Activated CD4-positive, alpha-beta T cell treated with anti-CD3 and anti-CD28 coated beads, Interleukin-10, Interleukin-2, amounts not matched to agents 100 ng/mL and 50 ng/mL, durations not matched to agents 16 hours and 8 hours (primary cell): ENCODE measurements at regions not wholly inside any gene's neighbourhood (a gene's known extent, or its start where the extent isn't known, plus 50 kb on each side); places are given as distances from the start of the nearest gene placed in this dataset.

ENCODE experiments used
- DNase-seq: peaks from one replicate; pipeline ENCODE4 v3.0.0-alpha.2; 2020

DNA sequence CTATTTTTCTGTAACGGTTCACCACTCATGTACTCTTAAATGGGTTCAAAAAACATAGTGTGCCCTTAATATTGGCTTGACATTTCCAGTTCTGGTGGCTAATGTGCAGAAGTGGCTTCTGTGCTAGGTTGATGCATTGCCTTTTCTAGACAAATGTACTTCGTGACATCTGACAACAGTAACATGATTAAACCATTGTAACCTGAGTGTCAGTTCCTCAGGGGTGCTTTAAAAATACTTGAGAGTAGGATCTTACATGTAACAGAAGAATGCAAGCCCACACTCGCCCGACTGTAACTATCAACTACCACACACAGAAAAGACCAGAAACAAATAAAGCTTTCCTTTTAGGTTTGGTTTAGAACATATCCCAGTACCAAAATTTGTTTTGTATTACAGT is 393.4 kb upstream of the NFE2L3 start:
- DNase-seq: no peak

DNA sequence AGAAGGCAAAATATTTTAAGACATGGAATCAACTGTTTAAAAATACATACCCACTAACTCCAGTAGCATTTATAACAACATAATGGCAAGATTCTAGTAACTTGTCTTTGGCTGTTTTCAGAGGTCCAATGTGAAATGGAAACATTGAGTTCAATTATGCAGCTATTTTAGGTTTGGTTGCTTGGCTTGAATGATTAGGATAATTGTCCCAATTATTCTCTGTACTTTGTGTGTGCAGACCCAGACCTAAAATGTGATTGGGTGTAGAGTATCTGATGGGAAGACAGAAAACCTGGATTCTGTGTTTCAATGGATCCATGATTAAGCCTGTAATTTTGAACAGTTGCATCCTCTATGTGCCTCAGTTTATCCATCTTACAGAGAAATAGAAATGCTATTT is 392.7 kb upstream of the NFE2L3 start:
- DNase-seq: no peak

- DNase-seq: no peak
Observed at GRCh38 chr7:25759748-25760147, 392.2 kb upstream of the NFE2L3 start.

GRCh38 chr7:25762511-25763462 is 389.2 kb upstream of the NFE2L3 start:
- DNase-seq: no peak

DNA sequence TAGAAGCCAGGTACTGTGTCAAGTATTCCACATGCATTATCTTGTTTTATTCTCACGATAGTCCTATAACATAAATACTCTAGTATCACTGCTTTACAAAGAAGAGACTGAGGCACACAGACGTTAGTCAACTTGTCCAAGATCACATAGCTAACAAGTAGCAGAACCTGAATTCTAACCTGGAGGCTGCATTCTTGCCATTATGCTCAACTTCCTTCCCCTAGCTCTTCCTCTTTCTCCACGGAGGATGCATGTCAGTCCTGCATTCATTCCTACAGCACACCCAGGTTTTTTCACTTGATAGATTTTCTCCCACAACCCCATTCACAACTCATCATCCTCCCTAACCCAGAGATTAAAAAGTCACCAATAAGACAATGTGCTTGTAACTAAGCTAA is 388.5 kb upstream of the NFE2L3 start:
- DNase-seq: no peak

- DNase-seq: no peak
Observed at GRCh38 chr7:25765110-25765655, 386.8 kb upstream of the NFE2L3 start.

GRCh38 chr7:25770235-25770634 is 381.8 kb upstream of the NFE2L3 start:
- no peak for DNase-seq

GRCh38 chr7:25770670-25771069 is 381.3 kb upstream of the NFE2L3 start:
- DNase-seq: no peak

GRCh38 chr7:25771491-25771890 is 380.5 kb upstream of the NFE2L3 start:
- DNase-seq: no peak

DNA sequence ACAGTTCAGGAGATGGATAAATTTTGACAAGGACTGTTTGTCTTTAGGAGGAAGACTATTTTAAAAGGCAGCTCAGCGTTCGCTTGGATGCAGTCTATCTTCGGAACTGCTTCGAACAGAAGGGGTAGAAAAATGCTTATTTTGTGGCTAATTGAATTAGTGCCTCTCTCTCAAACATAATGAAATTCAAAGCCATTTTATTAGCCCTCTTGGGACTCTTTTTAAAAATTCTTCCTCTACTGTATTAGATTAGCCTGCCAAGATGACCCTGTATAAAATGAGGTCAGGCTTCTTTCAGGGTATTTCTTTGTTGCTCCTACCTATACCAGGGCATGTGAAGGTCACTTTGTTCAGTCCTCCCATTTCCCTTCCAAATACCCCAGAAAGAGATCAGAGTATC is 379.2 kb upstream of the NFE2L3 start:
- no peak for DNase-seq

GRCh38 chr7:25774675-25775074 is 377.3 kb upstream of the NFE2L3 start:
- DNase-seq: no peak

GRCh38 chr7:25775570-25775969 is 376.4 kb upstream of the NFE2L3 start:
- DNase-seq: no peak

DNA sequence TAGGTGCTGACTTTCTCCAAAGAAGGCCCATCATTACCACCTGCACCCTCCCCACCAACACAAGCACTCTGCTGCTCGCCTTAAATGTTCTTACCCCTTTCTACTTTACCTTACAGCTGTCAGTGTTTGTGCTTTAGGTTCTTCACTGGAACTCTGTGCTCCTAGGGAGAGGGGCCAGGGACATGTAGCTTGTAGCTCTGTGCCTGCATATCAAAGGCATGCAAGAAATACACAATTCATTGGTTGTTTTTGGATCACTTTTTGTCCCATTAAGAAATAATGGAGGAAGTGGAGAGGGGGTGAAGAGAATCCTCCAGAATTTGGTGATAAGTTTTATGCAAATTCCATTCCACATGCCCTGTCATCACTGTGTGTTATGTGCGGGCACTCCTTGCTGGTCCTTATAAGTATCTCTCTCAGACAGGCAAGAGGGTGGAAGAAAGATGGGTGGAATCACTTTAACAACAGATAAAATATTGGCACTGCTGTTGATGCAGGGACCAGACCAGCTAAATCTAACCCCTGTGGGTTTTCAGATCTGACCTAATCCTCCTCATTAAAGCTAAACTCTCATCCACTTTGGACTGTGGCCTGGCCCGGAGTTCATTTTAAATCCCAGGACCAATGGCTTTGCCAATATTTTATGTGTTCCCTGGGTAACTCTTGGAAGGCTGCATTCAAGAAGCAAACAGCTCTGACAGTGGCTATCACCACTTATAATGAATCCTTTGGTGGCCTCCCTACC is 375.8 kb upstream of the NFE2L3 start:
- no peak for DNase-seq

DNA sequence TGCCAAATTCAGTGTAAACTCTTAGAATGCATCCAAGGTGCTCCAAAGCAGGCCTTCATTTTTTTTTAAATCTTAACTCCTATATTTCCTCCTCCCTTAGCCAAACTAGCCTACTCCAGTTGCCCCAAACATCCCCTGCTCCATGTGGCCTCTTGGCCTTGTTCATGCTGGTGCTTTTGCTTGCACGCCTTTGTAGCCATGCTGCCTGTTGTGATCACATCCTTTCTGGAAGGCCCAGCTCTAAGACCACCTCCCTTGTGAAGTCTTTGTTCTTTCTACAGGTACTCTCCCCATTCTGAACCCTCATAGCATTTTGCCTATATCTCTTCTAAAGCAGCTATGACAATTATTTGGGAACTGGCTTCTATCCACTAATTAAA is 375.3 kb upstream of the NFE2L3 start:
- DNase-seq: no peak

DNA sequence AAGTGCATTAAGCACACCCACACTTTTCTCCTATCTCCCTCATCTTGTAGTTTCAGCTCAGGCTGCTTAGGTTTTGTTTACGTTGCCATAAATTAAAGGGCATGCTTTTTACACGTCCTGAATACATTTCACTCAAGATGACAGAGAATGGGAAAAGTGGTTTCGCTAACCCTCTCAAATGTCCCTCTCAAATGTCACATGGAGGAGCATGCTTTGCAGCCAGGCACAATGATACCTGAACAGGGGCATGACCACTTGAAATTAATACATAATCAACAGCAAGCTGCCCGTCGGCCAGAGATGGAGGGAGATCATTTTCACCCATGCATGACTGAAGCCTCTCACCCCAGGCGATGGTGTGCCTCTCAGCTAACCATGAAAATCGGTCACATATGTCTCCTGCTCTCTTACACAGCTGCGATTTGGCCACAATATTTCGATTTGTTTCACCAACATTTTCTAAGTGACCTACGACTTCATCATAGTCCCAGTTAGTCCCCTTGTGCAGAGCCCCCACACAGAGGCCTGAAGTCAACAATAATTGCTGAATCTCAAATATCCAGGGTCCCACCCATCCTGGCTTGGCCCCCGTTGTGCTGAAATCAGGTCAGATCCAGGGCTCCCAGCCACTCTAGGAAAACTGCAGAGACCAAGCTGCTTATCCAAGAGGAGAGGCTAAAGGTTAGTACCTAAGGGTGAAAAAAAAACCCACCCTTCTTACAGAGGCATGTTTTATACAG is 373.9 kb upstream of the NFE2L3 start:
- DNase-seq: no peak

DNA sequence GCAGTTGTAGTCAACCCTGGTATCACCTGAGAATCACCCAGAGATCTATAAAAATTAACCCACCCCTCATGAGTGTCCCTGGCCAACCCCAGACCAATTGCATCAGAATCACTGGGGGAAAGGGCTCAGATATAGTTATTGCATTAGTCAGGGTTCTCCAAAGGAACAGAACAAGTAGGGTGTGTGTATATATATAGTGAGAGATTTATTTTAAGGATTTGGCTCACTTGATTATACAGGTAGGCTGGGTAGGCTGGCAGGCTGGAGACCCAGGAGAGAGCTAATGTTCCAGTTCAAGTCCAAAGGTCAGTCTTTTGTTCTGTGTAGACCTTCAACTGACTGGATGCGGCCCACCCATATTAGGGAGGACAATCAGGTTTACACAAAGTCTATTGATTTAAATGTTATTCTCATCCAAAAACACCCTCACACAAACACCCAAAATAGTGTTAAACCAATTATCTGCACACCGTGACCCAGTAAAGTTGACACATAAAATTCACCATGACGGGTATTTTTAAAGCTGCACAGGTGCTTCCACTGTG is 372.9 kb upstream of the NFE2L3 start:
- DNase-seq: no peak

- no peak for DNase-seq
Observed at GRCh38 chr7:25780904-25781303, 371.1 kb upstream of the NFE2L3 start.

DNA sequence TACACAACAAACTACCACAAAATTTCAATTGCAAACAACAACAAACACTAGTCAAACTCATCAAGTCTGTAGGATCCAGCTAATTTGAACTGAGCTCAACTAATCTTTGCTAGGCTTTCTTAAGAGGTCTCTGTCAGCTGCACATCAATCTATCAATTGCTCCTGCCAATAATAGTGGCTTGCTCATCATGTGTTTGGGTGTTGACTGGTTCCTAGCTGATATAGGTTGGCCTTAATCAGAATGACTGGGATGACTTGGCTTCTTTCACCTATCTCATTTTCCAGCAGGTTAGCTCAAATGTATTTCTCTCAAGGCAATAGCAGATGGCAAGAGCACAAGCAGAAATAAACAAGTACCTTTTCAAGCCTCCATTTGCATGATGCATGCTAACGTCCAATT is 370.3 kb upstream of the NFE2L3 start:
- DNase-seq: no peak

- DNase-seq: no peak
Observed at GRCh38 chr7:25786936-25787335, 365.1 kb upstream of the NFE2L3 start.

GRCh38 chr7:25787336-25787735 is 364.7 kb upstream of the NFE2L3 start:
- no peak for DNase-seq

DNA sequence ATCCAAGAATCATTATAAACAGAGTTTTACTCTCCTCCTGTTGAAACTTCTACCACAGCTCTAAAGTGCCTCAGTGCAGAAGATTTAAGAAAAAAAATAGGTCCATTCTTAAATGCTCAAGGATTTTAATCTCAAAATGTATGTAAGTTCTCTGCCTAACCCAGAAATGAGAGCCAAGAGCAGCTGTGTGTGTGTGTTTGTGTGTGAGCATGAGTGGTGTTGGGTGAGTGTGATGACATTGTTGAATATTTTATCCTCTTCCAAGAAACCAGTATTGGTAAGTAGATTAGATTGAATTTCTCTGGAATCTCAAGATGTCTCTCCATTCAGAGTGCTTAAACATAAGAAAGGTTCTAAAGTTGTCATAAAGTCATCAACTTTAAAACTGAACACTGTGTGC is 363.6 kb upstream of the NFE2L3 start:
- no peak for DNase-seq

- no peak for DNase-seq
Observed at GRCh38 chr7:25788961-25789620, 362.9 kb upstream of the NFE2L3 start.
